H9 (cell line): ENCODE measurements at regions not wholly inside any gene's neighbourhood (a gene's known extent, or its start where the extent isn't known, plus 50 kb on each side); places are given as distances from the start of the nearest gene placed in this dataset.

Experiments used
- DNase-seq: peaks from one replicate; pipeline ENCODE4 v3.0.0-alpha.2; 2017
- H2AFZ ChIP-seq: one replicate; pipeline ENCODE4 v1.6.1; 2013; ENCODE audit warnings: mild to moderate bottlenecking, low read length, control low read depth, moderate library complexity
- H2AK5ac ChIP-seq: 2 replicates; pipeline ENCODE4 v1.6.1; 2013; ENCODE audit warnings: low read length, control low read depth, mixed read lengths; ENCODE audit not compliant: insufficient read length
- H2BK120ac ChIP-seq: one replicate; pipeline ENCODE4 v1.6.1; 2013; ENCODE audit warnings: low read depth, mild to moderate bottlenecking, low read length, control low read depth, inconsistent platforms; ENCODE audit not compliant: poor library complexity, severe bottlenecking
- H2BK12ac ChIP-seq: 2 replicates; pipeline ENCODE4 v1.6.1; 2013; ENCODE audit warnings: low read length, control low read depth, mixed read lengths, low read depth; ENCODE audit not compliant: insufficient read length
- H2BK15ac ChIP-seq: 2 replicates; pipeline ENCODE4 v1.6.1; 2013; ENCODE audit warnings: low read depth, low read length, control low read depth
- H2BK20ac ChIP-seq: one replicate; pipeline ENCODE4 v1.6.1; 2013; ENCODE audit warnings: low read depth, mild to moderate bottlenecking, low read length, control low read depth, inconsistent platforms; ENCODE audit not compliant: poor library complexity, severe bottlenecking
- H2BK5ac ChIP-seq: 2 replicates; pipeline ENCODE4 v1.6.1; 2013; ENCODE audit warnings: low read length, control low read depth, mixed read lengths; ENCODE audit not compliant: insufficient read length
- H3K14ac ChIP-seq: 2 replicates; pipeline ENCODE4 v1.6.1; 2013; ENCODE audit warnings: low read length, control low read depth; ENCODE audit not compliant: insufficient read depth
- H3K18ac ChIP-seq: 2 replicates; pipeline ENCODE4 v1.6.1; 2013; ENCODE audit warnings: low read depth, mild to moderate bottlenecking, mixed read lengths, low read length, control low read depth; ENCODE audit not compliant: insufficient read length
- H3K23ac ChIP-seq: 2 replicates; pipeline ENCODE4 v1.6.1; 2013; ENCODE audit warnings: low read length, control low read depth, mixed read lengths, low read depth; ENCODE audit not compliant: insufficient read length
- H3K23me2 ChIP-seq: 2 replicates; pipeline ENCODE4 v1.6.1; 2013; ENCODE audit warnings: low read depth, mild to moderate bottlenecking, mixed read lengths, low read length, control low read depth; ENCODE audit not compliant: insufficient read length, poor library complexity, severe bottlenecking
- H3K27ac ChIP-seq: 2 replicates; pipeline ENCODE4 v1.5.1; 2013; ENCODE audit warnings: low read length, control low read depth, mixed read lengths, low read depth; ENCODE audit not compliant: insufficient read length
- H3K27me3 ChIP-seq: 2 replicates; pipeline ENCODE4 v1.6.1; 2013; ENCODE audit warnings: low read length, control low read depth, inconsistent platforms; ENCODE audit not compliant: insufficient read depth
- H3K4ac ChIP-seq: 2 replicates; pipeline ENCODE4 v1.6.1; 2013; ENCODE audit warnings: low read depth, mild to moderate bottlenecking, control low read depth, inconsistent platforms, low read length, moderate library complexity
- H3K4me1 ChIP-seq: 2 replicates; pipeline ENCODE4 v1.6.1; 2013; ENCODE audit warnings: low read length, control low read depth, inconsistent platforms; ENCODE audit not compliant: insufficient read depth
- H3K4me2 ChIP-seq: 2 replicates; pipeline ENCODE4 v1.6.1; 2013; ENCODE audit warnings: low read length, control low read depth, mixed read lengths; ENCODE audit not compliant: insufficient read length, insufficient read depth
- H3K56ac ChIP-seq: 2 replicates; pipeline ENCODE4 v1.6.1; 2013; ENCODE audit warnings: low read depth, mild to moderate bottlenecking, mixed read lengths, low read length, control low read depth; ENCODE audit not compliant: insufficient read length
- H3K79me1 ChIP-seq: 2 replicates; pipeline ENCODE4 v1.6.1; 2013; ENCODE audit warnings: low read depth, mild to moderate bottlenecking, moderate library complexity, low read length, control low read depth, inconsistent platforms; ENCODE audit not compliant: insufficient read depth, poor library complexity, severe bottlenecking
- H3K79me2 ChIP-seq: 2 replicates; pipeline ENCODE4 v1.6.1; 2013; ENCODE audit warnings: low read length, control low read depth, inconsistent platforms; ENCODE audit not compliant: insufficient read depth
- H3K9ac ChIP-seq: 2 replicates; pipeline ENCODE4 v1.6.1; 2013; ENCODE audit warnings: low read length, control low read depth, mixed read lengths; ENCODE audit not compliant: insufficient read length; ENCODE audit errors: extremely low read depth
- H3K9me3 ChIP-seq: one replicate; pipeline ENCODE4 v1.6.1; 2013; ENCODE audit warnings: low read depth, low read length, inconsistent platforms; ENCODE audit not compliant: control insufficient read depth
- H3T11ph ChIP-seq: one replicate; pipeline ENCODE4 v1.6.1; 2013; ENCODE audit warnings: mild to moderate bottlenecking, low read length, control low read depth, inconsistent platforms
- H4K20me1 ChIP-seq: one replicate; pipeline ENCODE4 v1.6.1; 2013; ENCODE audit not compliant: control insufficient read depth, insufficient read length, insufficient read depth
- H4K5ac ChIP-seq: 2 replicates; pipeline ENCODE4 v1.6.1; 2013; ENCODE audit warnings: low read depth, mild to moderate bottlenecking, mixed read lengths, low read length, control low read depth; ENCODE audit not compliant: insufficient read length
- H4K8ac ChIP-seq: replicated peaks from 2 replicates; pipeline ENCODE4 v1.6.1; 2013; ENCODE audit warnings: low read length, control low read depth, mixed read lengths, low read depth; ENCODE audit not compliant: insufficient read length
- H4K91ac ChIP-seq: 2 replicates; pipeline ENCODE4 v1.6.1; 2013; ENCODE audit warnings: low read depth, mild to moderate bottlenecking, moderate library complexity, mixed read lengths, low read length, control low read depth; ENCODE audit not compliant: insufficient read length
- H3K27ac Mint-ChIP-seq, 3 experiments: 2 replicates in 2 of 3; 3 replicates in 1 of 3; pipeline ENCODE4 v1.8.0; 2020 to 2021; ENCODE audit warnings: mixed read lengths in 3 of 3, mild to moderate bottlenecking in 1 of 3, moderate library complexity in 1 of 3
- H3K27me3 Mint-ChIP-seq: 2 replicates; pipeline ENCODE4 v1.8.0; 2021; ENCODE audit warnings: low read depth, mild to moderate bottlenecking, moderate library complexity, mixed read lengths
- H3K36me3 Mint-ChIP-seq, 3 experiments: 2 replicates in 2 of 3; 3 replicates in 1 of 3; pipeline ENCODE4 v1.8.0; 2020 to 2021; ENCODE audit warnings: low read depth in 3 of 3, mixed read lengths in 3 of 3; ENCODE audit not compliant: insufficient read depth in 1 of 3
- H3K4me1 Mint-ChIP-seq, 2 experiments: 2 replicates each; pipeline ENCODE4 v1.8.0; 2020; ENCODE audit warnings: mixed read lengths in 2 of 2
- H3K4me3 Mint-ChIP-seq, 2 experiments: 2 replicates in 1 of 2; 3 replicates in 1 of 2; pipeline ENCODE4 v1.8.0; 2020 to 2021; ENCODE audit warnings: mild to moderate bottlenecking in 2 of 2, mixed read lengths in 2 of 2, moderate library complexity in 1 of 2
- H3K9me3 Mint-ChIP-seq, 2 experiments: 2 replicates in 1 of 2; 3 replicates in 1 of 2; pipeline ENCODE4 v1.8.0; 2020; ENCODE audit warnings: mild to moderate bottlenecking in 2 of 2, mixed read lengths in 2 of 2, moderate library complexity in 1 of 2
- TF ChIP-seq, protein P1 (sequence below): fragments of 200-600 bp; sonication (generic); conservative IDR thresholded peaks from 3 replicates; pipeline ENCODE4 v1.8.0; 2021; ENCODE audit warnings: antibody characterized with exemption, mild to moderate bottlenecking

DNA sequence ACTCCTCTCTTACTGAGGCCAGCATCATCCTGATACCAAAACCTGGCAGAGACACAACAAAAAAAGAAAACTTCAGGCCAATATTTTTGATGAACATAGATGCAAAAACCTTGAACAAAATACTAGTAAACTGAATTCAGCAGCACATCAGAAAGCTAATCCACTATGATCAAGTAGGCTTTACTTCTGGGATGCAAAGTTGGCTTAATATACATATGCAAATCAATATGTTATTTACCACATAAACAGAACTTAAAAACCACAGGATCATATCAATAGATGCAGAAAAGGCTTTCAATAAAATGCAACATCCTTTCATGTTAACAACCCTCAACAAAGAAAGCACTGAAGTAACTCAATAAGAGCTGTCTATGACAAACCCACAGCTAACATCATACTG lies 414.5 kb upstream of the MCTP2 start:
- no peaks in the 10 kb centered on the region for H3K9me3 ChIP-seq
- no peak overlapping the region for H3K4me2 ChIP-seq
- Mint-ChIP-seq H3K9me3 (peaks cover 12 to 16% of the 10 kb centered on the region in 2 experiments), H3K4me1 (peaks cover 15 to 17% of the 10 kb centered on the region in 2 experiments), H3K27ac (peak overlapping the region in 1 of 3 experiments; percentile 28; a peak in 1 of 7 replicates), H3K36me3 (peaks cover 7 to 16% (median 7%) of the 10 kb centered on the region in 3 experiments; a peak in 5 of 7 replicates), H3K27me3 (no peaks in the 10 kb centered on the region; the same call in none of the 2 replicates), H3K4me3 (no peak overlapping the region)
- no peak overlapping the region for H3K4ac ChIP-seq
- no peaks in the 10 kb centered on the region; the same call in 1 of the 2 replicates for H3K4me1 ChIP-seq
- no peak for DNase-seq
- H3K79me2 ChIP-seq: no peaks in the 10 kb centered on the region
- TF ChIP-seq, protein P1, sequence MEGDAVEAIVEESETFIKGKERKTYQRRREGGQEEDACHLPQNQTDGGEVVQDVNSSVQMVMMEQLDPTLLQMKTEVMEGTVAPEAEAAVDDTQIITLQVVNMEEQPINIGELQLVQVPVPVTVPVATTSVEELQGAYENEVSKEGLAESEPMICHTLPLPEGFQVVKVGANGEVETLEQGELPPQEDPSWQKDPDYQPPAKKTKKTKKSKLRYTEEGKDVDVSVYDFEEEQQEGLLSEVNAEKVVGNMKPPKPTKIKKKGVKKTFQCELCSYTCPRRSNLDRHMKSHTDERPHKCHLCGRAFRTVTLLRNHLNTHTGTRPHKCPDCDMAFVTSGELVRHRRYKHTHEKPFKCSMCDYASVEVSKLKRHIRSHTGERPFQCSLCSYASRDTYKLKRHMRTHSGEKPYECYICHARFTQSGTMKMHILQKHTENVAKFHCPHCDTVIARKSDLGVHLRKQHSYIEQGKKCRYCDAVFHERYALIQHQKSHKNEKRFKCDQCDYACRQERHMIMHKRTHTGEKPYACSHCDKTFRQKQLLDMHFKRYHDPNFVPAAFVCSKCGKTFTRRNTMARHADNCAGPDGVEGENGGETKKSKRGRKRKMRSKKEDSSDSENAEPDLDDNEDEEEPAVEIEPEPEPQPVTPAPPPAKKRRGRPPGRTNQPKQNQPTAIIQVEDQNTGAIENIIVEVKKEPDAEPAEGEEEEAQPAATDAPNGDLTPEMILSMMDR: no peak
- no peak overlapping the region for H3K27ac ChIP-seq
- H3K56ac ChIP-seq: no peak overlapping the region
- no peak overlapping the region for H2BK5ac ChIP-seq
- H3K18ac ChIP-seq: no peak overlapping the region
- H3K14ac ChIP-seq: no peak overlapping the region
- H2BK120ac ChIP-seq: no peak overlapping the region
- no peak overlapping the region for H4K8ac ChIP-seq
- H3K27me3 ChIP-seq: no peaks in the 10 kb centered on the region
- H4K91ac ChIP-seq: no peak overlapping the region
- H2BK15ac ChIP-seq: no peak overlapping the region
- H3K23me2 ChIP-seq: no peaks in the 10 kb centered on the region
- H2BK12ac ChIP-seq: no peak overlapping the region
- no peak overlapping the region for H3K23ac ChIP-seq
- no peak overlapping the region for H2BK20ac ChIP-seq
- H2AFZ ChIP-seq: no peak overlapping the region
- H3T11ph ChIP-seq: no peak overlapping the region
- H4K20me1 ChIP-seq: no peaks in the 10 kb centered on the region
- no peak overlapping the region for H2AK5ac ChIP-seq
- no peaks in the 10 kb centered on the region for H3K79me1 ChIP-seq
- H4K5ac ChIP-seq: no peak overlapping the region
- no peak overlapping the region for H3K9ac ChIP-seq
